ENCODE measurements at regions not wholly inside any gene's neighbourhood (a gene's known extent, or its start where the extent isn't known, plus 50 kb on each side); places are given as distances from the start of the nearest gene placed in this dataset.

GRCh38 chr14:101181446-101182313 lies 278.2 kb upstream of the RTL1 start (continued):
- TF ChIP-seq IRF3 (IDR thresholded peaks at IDR 0.05; ENCODE audit: low read depth, low read length), result no peak
- no peak for TF ChIP-seq EP300 (IDR thresholded peaks at IDR 0.05; ENCODE audit: borderline replicate concordance in 1 of 2, low read depth in 1 of 2, low read length in 1 of 2)
- TF ChIP-seq MAX (IDR thresholded peaks at IDR 0.05; ENCODE audit: low read depth), result no peak
- no peak for TF ChIP-seq PBX3 (IDR thresholded peaks at IDR 0.05)
- TF ChIP-seq REST (IDR thresholded peaks at IDR 0.05; ENCODE audit: low read depth, low read length), result no peak
- TF ChIP-seq SMC3 (IDR thresholded peaks at IDR 0.05; ENCODE audit: low read depth, low read length), result no peak
- TF ChIP-seq TAF1 (IDR thresholded peaks at IDR 0.05; ENCODE audit: borderline replicate concordance, low read depth, low read length), result no peak
- no peak for TF ChIP-seq ELF1 (IDR thresholded peaks at IDR 0.05)
- no peak for TF ChIP-seq TEAD4 (IDR thresholded peaks at IDR 0.05; ENCODE audit: borderline replicate concordance, insufficient read depth)
- no peak for TF ChIP-seq POLR2AphosphoS5 (IDR thresholded peaks at IDR 0.05; ENCODE audit: low read depth, low read length)

GRCh38 chr14:101182476-101182875 lies 279.0 kb upstream of the RTL1 start:
- H4K20me1 ChIP-seq (ENCODE audit: insufficient read depth), result no peaks in the 10 kb centered on the region
- ChIA-PET POLR2A (no interaction called here), CTCF (interaction anchor here (1.0 to 1.1 kb wide), 2 partner anchors 11 to 42 kb away, joined by 4 to 5 read pairs; no protein-coding TSS in a partner anchor)
- no peaks in the 10 kb centered on the region for H3K36me3 ChIP-seq (replicated peaks in 1 of 2; ENCODE audit: control insufficient read depth in 1 of 2, insufficient read depth in 2 of 2, low read length in 1 of 2)
- no peak overlapping the region for H2AFZ ChIP-seq (ENCODE audit: low read depth)
- no peaks in the 10 kb centered on the region for H3K9me3 ChIP-seq
- no peak overlapping the region for H3K4me3 ChIP-seq (ENCODE audit: low read depth in 2 of 2, low read length in 1 of 2)
- WGBS (ENCODE audit: low lambda C conversion rate), result 26% methylated on average over 5 of the region's 5 CpGs
- H3K4me1 ChIP-seq (ENCODE audit: control insufficient read depth in 1 of 2, insufficient read depth in 2 of 2, low read depth in 1 of 2, low read length in 1 of 2), result peaks cover 0 to 18% of the 10 kb centered on the region in 2 experiments; a peak in 1 of 4 replicates
- H3F3A ChIP-seq (replicated peaks; ENCODE audit: insufficient read depth), result no peaks in the 10 kb centered on the region
- no peak overlapping the region; a peak in 1 of 4 replicates for H3K27ac ChIP-seq (ENCODE audit: low read depth in 2 of 2, low read length in 1 of 2)
- H3K9me2 ChIP-seq, result no peaks in the 10 kb centered on the region
- no peaks in the 10 kb centered on the region for H3K79me2 ChIP-seq (ENCODE audit: insufficient read depth)
- H3K4me2 ChIP-seq, result no peak overlapping the region
- H3K27me3 ChIP-seq (ENCODE audit: insufficient read depth), result no peaks in the 10 kb centered on the region
- peak; percentile 7 for DNase-seq
- H3K9ac ChIP-seq, result no peak overlapping the region
- TF ChIP-seq TCF12 (IDR thresholded peaks at IDR 0.05), result no peak

Data from SK-N-SH (cell line).